Superior temporal gyrus (tissue), 1 donor: ENCODE measurements at regions not wholly inside any gene's neighbourhood (a gene's known extent, or its start where the extent isn't known, plus 50 kb on each side); places are given as distances from the start of the nearest gene placed in this dataset.

ENCODE experiments used
- DNase-seq: peaks from one replicate; pipeline ENCODE4 v3.0.0-alpha.2; 2016; ENCODE audit errors: extremely low spot score

- DNase-seq = peak; percentile 89
Observed at GRCh38 chr3:176430244-176431037, 766.8 kb downstream of the TBL1XR1 start.

- DNase-seq = no peak
Observed at GRCh38 chr3:176428552-176428951, 768.7 kb downstream of the TBL1XR1 start.

- no peak for DNase-seq
Observed at GRCh38 chr3:176426371-176426770, 770.9 kb downstream of the TBL1XR1 start.

GRCh38 chr3:176416870-176417269 lies 780.4 kb downstream of the TBL1XR1 start:
- DNase-seq = no peak

- no peak for DNase-seq
Observed at GRCh38 chr3:176415661-176416295, 781.5 kb downstream of the TBL1XR1 start.

- DNase-seq = no peak
Observed at GRCh38 chr3:176412771-176413170, 784.5 kb downstream of the TBL1XR1 start.

GRCh38 chr3:176403531-176403930 lies 793.8 kb downstream of the TBL1XR1 start:
- DNase-seq = no peak

GRCh38 chr3:176401211-176401610 lies 796.1 kb downstream of the TBL1XR1 start:
- DNase-seq = no peak

- DNase-seq = no peak
Observed at GRCh38 chr3:176399193-176399592, 798.1 kb downstream of the TBL1XR1 start.

GRCh38 chr3:176395240-176395639 lies 802.0 kb downstream of the TBL1XR1 start:
- DNase-seq = no peak

GRCh38 chr3:176378789-176379188 lies 818.5 kb downstream of the TBL1XR1 start:
- no peak for DNase-seq

- no peak for DNase-seq
Observed at GRCh38 chr3:176376531-176376930, 820.8 kb downstream of the TBL1XR1 start.

- no peak for DNase-seq
Observed at GRCh38 chr3:176375519-176375918, 821.8 kb downstream of the TBL1XR1 start.

- no peak for DNase-seq
Observed at GRCh38 chr3:176362191-176362731, 835.0 kb downstream of the TBL1XR1 start.

GRCh38 chr3:176359211-176359610 lies 838.1 kb downstream of the TBL1XR1 start:
- DNase-seq = no peak

- DNase-seq = no peak
Observed at GRCh38 chr3:176357891-176358290, 839.4 kb downstream of the TBL1XR1 start.

- DNase-seq = no peak
Observed at GRCh38 chr3:176354843-176355242, 842.4 kb downstream of the TBL1XR1 start.

- DNase-seq = no peak
Observed at GRCh38 chr3:176352716-176353334, 844.5 kb downstream of the TBL1XR1 start.

GRCh38 chr3:176351408-176351807 lies 845.9 kb downstream of the TBL1XR1 start:
- DNase-seq = no peak

GRCh38 chr3:176349706-176350105 lies 847.6 kb downstream of the TBL1XR1 start:
- DNase-seq = no peak

GRCh38 chr3:176347424-176348146 lies 849.7 kb downstream of the TBL1XR1 start:
- no peak for DNase-seq

GRCh38 chr3:176341963-176342362 lies 855.3 kb downstream of the TBL1XR1 start:
- no peak for DNase-seq
